Lower lobe of right lung (tissue), 2 donors: ENCODE measurements at regions not wholly inside any gene's neighbourhood (a gene's known extent, or its start where the extent isn't known, plus 50 kb on each side); places are given as distances from the start of the nearest gene placed in this dataset.

Experiments used
- ATAC-seq, 2 donors: fragments of 200-7000 bp; cut with Tn5 transposase; one replicate each; pipeline ENCODE4 v1.9.1; 2020 to 2022; ENCODE audit warnings: mild to moderate bottlenecking in 2 of 2, moderate library complexity in 2 of 2
- DNase-seq: peaks from one replicate; pipeline ENCODE4 v3.0.0-alpha.2; 2020
- H3K27ac ChIP-seq: fragments of 200-600 bp; one replicate; pipeline ENCODE4 v1.8.0; 2022
- H3K27me3 ChIP-seq: fragments of 200-600 bp; one replicate; pipeline ENCODE4 v1.8.0; 2022; ENCODE audit warnings: low read depth
- H3K36me3 ChIP-seq: fragments of 200-600 bp; one replicate; pipeline ENCODE4 v1.8.0; 2022; ENCODE audit warnings: mild to moderate bottlenecking
- H3K4me1 ChIP-seq: fragments of 200-600 bp; one replicate; pipeline ENCODE4 v1.8.0; 2022
- H3K4me3 ChIP-seq: fragments of 200-600 bp; one replicate; pipeline ENCODE4 v1.8.0; 2022; ENCODE audit warnings: mild to moderate bottlenecking
- H3K9me3 ChIP-seq: fragments of 200-600 bp; one replicate; pipeline ENCODE4 v1.8.0; 2022
- intact Hi-C: fragments of 100-400 bp; cut with DNase I; formaldehyde crosslinking; loops from one replicate; pipeline ENCODE4 v1.11.0; 2022
- TF ChIP-seq, protein P1 (sequence below): fragments of 200-600 bp; IDR thresholded peaks from one replicate; pipeline ENCODE4 v1.8.0; 2022; ENCODE audit warnings: antibody characterized with exemption, mild to moderate bottlenecking
- donor health status: DM: no; HTN: yes; CAD: no; lungs with severe emphysema.

DNA sequence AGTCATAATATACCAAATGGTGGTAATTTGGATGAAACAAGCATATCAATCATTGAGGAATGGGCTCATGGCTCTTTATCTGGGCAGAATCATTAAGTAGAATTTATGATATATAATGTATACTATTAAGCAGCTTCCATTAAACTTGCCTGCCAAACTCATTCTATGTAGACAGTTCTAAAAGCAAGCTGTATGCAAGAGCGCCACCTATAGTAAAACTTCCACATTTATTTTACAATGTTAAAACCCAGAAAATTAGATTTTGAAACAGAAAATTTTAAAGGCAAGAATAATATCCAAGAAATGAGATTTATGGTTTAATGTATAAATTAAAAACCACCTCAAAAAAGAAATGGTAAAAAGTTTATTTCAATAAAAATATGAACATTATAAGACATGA, 161.5 kb downstream of the MZT1 start:
- no peak for DNase-seq
- H3K27me3 ChIP-seq = no peaks in the 10 kb centered on the region

DNA sequence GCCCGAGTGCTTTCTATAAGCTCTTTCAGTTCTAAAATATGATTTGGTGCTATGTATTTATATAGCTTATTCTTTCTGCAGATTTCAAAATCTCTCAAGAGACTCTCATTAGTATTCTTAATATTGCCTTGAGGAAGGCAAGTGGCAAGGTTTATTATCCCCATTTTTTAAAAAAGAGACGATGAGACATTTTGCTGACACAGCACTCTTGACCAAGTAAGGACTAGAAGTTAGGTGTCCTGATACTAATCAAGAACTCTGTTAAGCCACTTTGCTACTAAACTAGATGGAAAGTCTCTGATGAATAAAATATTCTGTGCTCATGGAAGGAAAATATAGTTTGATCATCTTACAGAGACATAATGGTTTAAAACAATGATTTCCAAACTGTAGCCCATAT, 164.7 kb downstream of the MZT1 start:
- ATAC-seq (no peak), DNase-seq (no peak)
- TF ChIP-seq, protein P1, sequence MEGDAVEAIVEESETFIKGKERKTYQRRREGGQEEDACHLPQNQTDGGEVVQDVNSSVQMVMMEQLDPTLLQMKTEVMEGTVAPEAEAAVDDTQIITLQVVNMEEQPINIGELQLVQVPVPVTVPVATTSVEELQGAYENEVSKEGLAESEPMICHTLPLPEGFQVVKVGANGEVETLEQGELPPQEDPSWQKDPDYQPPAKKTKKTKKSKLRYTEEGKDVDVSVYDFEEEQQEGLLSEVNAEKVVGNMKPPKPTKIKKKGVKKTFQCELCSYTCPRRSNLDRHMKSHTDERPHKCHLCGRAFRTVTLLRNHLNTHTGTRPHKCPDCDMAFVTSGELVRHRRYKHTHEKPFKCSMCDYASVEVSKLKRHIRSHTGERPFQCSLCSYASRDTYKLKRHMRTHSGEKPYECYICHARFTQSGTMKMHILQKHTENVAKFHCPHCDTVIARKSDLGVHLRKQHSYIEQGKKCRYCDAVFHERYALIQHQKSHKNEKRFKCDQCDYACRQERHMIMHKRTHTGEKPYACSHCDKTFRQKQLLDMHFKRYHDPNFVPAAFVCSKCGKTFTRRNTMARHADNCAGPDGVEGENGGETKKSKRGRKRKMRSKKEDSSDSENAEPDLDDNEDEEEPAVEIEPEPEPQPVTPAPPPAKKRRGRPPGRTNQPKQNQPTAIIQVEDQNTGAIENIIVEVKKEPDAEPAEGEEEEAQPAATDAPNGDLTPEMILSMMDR = no peak
- no peak overlapping the region for H3K27ac ChIP-seq
- no peaks in the 10 kb centered on the region for H3K36me3 ChIP-seq
- no peak overlapping the region for H3K4me3 ChIP-seq
- intact Hi-C loops = no loop called here
- H3K4me1 ChIP-seq = no peaks in the 10 kb centered on the region
- H3K9me3 ChIP-seq = no peaks in the 10 kb centered on the region
- H3K27me3 ChIP-seq = no peaks in the 10 kb centered on the region

More for the DNA sequence above, 161.5 kb downstream of the MZT1 start:
- intact Hi-C loops = no loop called here
- ATAC-seq = no peak
- Histone ChIP-seq H3K27ac (no peak overlapping the region), H3K4me3 (no peak overlapping the region), H3K9me3 (no peaks in the 10 kb centered on the region), H3K36me3 (no peaks in the 10 kb centered on the region), H3K4me1 (no peaks in the 10 kb centered on the region)
- TF ChIP-seq, protein P1 = peak; percentile 44

DNA sequence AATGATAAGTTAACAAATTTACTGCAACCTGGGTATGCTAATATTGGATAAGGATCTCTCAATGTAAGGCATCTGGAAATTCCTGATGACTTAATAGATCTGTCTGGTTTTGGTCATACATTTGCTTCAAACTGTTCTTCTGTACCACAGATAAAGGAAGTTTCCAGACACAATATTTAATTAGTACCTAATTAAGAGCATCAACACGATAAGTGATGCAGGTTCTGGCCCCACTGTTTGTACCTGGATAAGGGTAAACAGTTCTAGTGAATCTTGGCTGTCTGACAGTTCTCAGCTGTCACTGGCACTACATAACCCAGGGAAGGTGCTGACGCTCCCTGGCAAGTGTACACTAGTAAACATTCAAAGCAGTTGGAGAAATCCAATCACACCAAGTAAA, 165.6 kb downstream of the MZT1 start:
- intact Hi-C loops = no loop called here
- Histone ChIP-seq H3K27me3 (no peaks in the 10 kb centered on the region), H3K36me3 (no peaks in the 10 kb centered on the region), H3K4me3 (no peak overlapping the region), H3K4me1 (no peaks in the 10 kb centered on the region), H3K27ac (no peak overlapping the region), H3K9me3 (no peaks in the 10 kb centered on the region)
- TF ChIP-seq, protein P1 = no peak
- no peak for DNase-seq
- ATAC-seq = no peak

DNA sequence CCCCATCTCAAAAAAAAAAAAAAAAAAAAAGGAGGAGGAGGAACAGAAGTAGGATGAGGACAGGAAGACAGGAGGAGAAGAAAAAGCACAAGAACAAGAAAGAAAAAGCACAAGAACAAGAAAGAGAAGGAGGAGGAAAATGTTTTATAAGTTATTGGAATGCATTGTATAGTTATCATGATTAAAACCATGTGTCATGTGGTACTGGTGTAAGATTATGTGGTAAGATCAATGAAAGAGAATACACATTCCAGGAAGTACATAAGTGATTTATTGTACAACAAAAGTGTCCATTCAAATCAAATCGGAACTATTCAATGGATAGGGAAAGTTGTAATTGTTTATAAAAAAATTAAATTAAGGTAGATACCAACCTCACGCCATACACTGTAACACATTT, 167.7 kb downstream of the MZT1 start:
- Histone ChIP-seq H3K27ac (no peak overlapping the region), H3K4me1 (no peaks in the 10 kb centered on the region), H3K27me3 (no peaks in the 10 kb centered on the region), H3K9me3 (no peaks in the 10 kb centered on the region), H3K36me3 (no peaks in the 10 kb centered on the region), H3K4me3 (no peak overlapping the region)
- intact Hi-C loops = no loop called here
- TF ChIP-seq, protein P1 = no peak
- ATAC-seq = no peak
- DNase-seq = no peak

DNA sequence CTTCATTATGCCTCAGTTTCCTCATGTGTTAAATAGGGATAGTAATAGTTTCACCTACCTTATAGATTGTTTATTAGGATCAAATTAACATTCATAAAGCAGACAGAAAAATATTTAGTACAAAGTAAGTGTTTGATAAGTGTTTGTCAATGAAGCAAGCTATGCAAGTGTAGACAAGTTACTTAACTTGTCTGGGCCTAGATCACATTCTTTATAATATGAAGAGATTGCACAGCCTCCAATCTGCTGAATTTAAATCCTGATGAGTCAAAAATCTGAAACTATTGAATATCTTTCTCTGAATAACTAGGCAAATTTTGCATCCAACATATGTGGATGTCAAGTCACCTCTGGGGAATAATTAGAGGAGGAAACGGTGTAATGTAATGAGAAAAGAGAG, 170.5 kb downstream of the MZT1 start:
- intact Hi-C loops = no loop called here
- H3K9me3 ChIP-seq = no peaks in the 10 kb centered on the region

More for the DNA sequence above, 170.5 kb downstream of the MZT1 start:
- TF ChIP-seq, protein P1 = no peak
- ATAC-seq (no peak), DNase-seq (no peak)
- no peaks in the 10 kb centered on the region for H3K4me1 ChIP-seq
- H3K27ac ChIP-seq = no peak overlapping the region
- no peaks in the 10 kb centered on the region for H3K36me3 ChIP-seq
- H3K27me3 ChIP-seq = no peaks in the 10 kb centered on the region
- H3K4me3 ChIP-seq = no peak overlapping the region
